Thymus (tissue), 11 donors: ENCODE measurements at regions not wholly inside any gene's neighbourhood (a gene's known extent, or its start where the extent isn't known, plus 50 kb on each side); places are given as distances from the start of the nearest gene placed in this dataset.
"Not testable (repeated sequence)": the region's sequence is repeated elsewhere in the genome, so short reads cannot be mapped to it uniquely, and the experiment has no call there.

Experiments
- DNase-seq, 9 donors: peaks; one replicate each; pipeline ENCODE4 v3.0.0-alpha.2; 2013; ENCODE audit warnings: low spot score in 9 of 9, low read depth in 6 of 9, missing footprints in 1 of 9
- H3K27ac ChIP-seq, 2 donors: one replicate each; pipeline ENCODE4 v1.5.1; 2013; ENCODE audit warnings: control low read depth in 1 of 2, low read depth in 1 of 2, low read length in 1 of 2, mild to moderate bottlenecking in 1 of 2, moderate library complexity in 1 of 2
- H3K27me3 ChIP-seq, 2 donors: one replicate each; pipeline ENCODE4 v1.5.1; 2013; ENCODE audit warnings: low read length in 1 of 2; ENCODE audit not compliant: control insufficient read depth in 2 of 2, insufficient read depth in 1 of 2
- H3K36me3 ChIP-seq, 2 donors: one replicate each; pipeline ENCODE4 v1.5.1; 2013; ENCODE audit warnings: low read length in 1 of 2, mild to moderate bottlenecking in 1 of 2, moderate library complexity in 1 of 2; ENCODE audit not compliant: control insufficient read depth in 2 of 2, insufficient read depth in 2 of 2
- H3K4me1 ChIP-seq, 2 donors: one replicate each; pipeline ENCODE4 v1.5.1; 2013; ENCODE audit warnings: low read length in 2 of 2; ENCODE audit not compliant: control insufficient read depth in 2 of 2, insufficient read depth in 2 of 2
- H3K4me3 ChIP-seq, 2 donors: one replicate each; pipeline ENCODE4 v1.5.1; 2013; ENCODE audit warnings: low read length in 2 of 2, control low read depth in 1 of 2, mild to moderate bottlenecking in 1 of 2
- H3K9me3 ChIP-seq, 2 donors: one replicate each; pipeline ENCODE4 v1.5.1; 2013; ENCODE audit warnings: low read length in 1 of 2, mild to moderate bottlenecking in 1 of 2; ENCODE audit not compliant: control insufficient read depth in 2 of 2, insufficient read depth in 1 of 2
- WGBS: extraction: QIAGEN DNeasy Blood & Tissue Kit; methylation state at CpG from one replicate; pipeline ENCODE4 v1.1.7; 2013; 5-methylcytosine and 5-hydroxymethylcytosine counted together
- donor health status: healthy.

GRCh38 chr13:109702030-109702597, 84.3 kb downstream of the IRS2 start:
- not testable (repeated sequence) for DNase-seq, H3K27me3 ChIP-seq, H3K27ac ChIP-seq, H3K9me3 ChIP-seq, H3K36me3 ChIP-seq, H3K4me3 ChIP-seq
- H3K4me1 ChIP-seq, result peaks cover 0 to 21% of the 10 kb centered on the region in 2 donors
- 98% methylated on average over 9 of the region's 9 CpGs for WGBS

DNA sequence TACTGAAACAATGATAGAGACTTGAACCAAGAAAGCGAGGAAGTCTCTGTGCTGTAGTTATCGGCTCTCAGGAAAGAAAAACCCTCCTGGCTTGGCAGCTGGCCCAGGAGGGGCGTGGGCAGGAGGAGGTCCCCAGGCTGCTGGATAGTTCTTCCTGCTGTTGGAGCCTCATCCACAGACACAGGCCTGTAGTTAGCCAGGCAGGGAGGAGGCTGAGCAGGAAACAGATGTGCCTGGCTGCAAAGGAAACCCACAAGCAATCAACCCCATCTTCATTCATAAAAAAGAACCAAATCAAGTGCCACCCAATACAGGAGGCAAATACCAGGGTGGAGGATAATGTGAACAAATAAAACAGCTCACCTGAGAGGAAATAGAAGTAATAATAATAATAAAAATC, 86.2 kb downstream of the IRS2 start:
- no peak overlapping the region for H3K4me3 ChIP-seq

DNA sequence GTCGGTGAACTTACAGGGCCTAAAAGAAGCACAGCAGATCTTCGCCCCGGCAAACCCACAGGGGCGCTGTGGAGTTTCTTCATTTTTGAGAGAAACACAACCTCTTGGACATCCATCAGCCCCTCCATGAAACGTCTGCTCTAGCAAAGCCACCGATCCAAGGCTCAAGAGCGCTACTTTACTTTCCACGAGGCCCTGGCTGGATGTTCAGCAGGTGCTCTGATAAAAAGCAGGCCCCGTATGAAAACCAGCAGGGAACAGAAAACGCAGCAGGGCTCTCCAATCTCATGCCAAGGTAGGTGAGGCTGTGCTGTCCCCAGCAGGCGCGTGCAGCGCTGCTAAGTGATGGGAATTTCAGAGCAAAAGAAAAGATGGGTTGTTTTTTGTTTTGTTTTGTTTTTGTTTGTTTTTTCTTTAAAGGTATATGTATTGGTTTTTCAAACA, 86.7 kb downstream of the IRS2 start:
- 87% methylated on average over 13 of the region's 13 CpGs for WGBS
- H3K9me3 ChIP-seq, result no peaks in the 10 kb centered on the region
- no peak overlapping the region for H3K4me3 ChIP-seq
- H3K36me3 ChIP-seq, result no peaks in the 10 kb centered on the region
- H3K27ac ChIP-seq, result no peak overlapping the region
- no peaks in the 10 kb centered on the region for H3K27me3 ChIP-seq
- DNase-seq, result no peak
- peaks cover 0 to 4% of the 10 kb centered on the region in 2 donors for H3K4me1 ChIP-seq

More for the DNA sequence above, 86.2 kb downstream of the IRS2 start:
- Histone ChIP-seq H3K36me3 (no peaks in the 10 kb centered on the region), H3K27me3 (no peaks in the 10 kb centered on the region), H3K9me3 (no peaks in the 10 kb centered on the region), H3K27ac (no peak overlapping the region), H3K4me1 (peaks cover 0 to 6% of the 10 kb centered on the region in 2 donors)
- peak in 4 of 9 donors; percentile 10 to 56 (median 20) for DNase-seq
- WGBS, result 2% methylated on average over 3 of the region's 3 CpGs

- no peaks in the 10 kb centered on the region for H3K36me3 ChIP-seq
- WGBS, result 13% methylated on average over 1 of the region's 1 CpG
- H3K4me1 ChIP-seq, result peaks cover 0 to 4% of the 10 kb centered on the region in 2 donors
- no peak for DNase-seq
- H3K27me3 ChIP-seq, result no peaks in the 10 kb centered on the region
- H3K9me3 ChIP-seq, result no peaks in the 10 kb centered on the region
- H3K27ac ChIP-seq, result no peak overlapping the region
- no peak overlapping the region for H3K4me3 ChIP-seq
These were observed 87.6 kb downstream of the IRS2 start for GRCh38 chr13:109698779-109699178.

GRCh38 chr13:109697936-109698335, 88.4 kb downstream of the IRS2 start:
- WGBS, result 96% methylated on average over 10 of the region's 10 CpGs
- no peak overlapping the region for H3K27ac ChIP-seq
- H3K4me1 ChIP-seq, result peaks cover 0 to 4% of the 10 kb centered on the region in 2 donors
- H3K36me3 ChIP-seq, result no peaks in the 10 kb centered on the region
- H3K9me3 ChIP-seq, result no peaks in the 10 kb centered on the region
- no peaks in the 10 kb centered on the region for H3K27me3 ChIP-seq
- no peak for DNase-seq
- H3K4me3 ChIP-seq, result no peak overlapping the region

- WGBS, result 99% methylated on average over 6 of the region's 6 CpGs
These were observed 90.8 kb downstream of the IRS2 start for GRCh38 chr13:109695402-109696190.

DNA sequence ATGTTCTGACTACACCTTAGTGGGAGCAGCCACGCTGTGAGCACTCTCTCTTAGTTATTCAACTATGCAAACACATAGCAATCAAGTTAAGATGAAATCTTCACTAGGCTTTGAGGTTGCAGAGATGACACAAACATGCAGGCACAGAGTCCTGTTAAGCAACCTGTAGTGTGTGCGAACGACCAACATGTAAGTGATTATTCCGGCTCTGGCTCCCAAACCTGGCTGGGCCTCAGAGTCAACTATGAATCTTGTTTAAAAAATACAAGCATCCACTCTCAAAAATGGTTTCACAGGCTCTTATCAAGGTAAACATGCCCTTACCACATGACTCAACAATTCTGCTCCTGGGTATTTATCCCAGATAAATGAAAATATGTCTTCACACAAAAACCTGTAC, 91.4 kb downstream of the IRS2 start:
- DNase-seq, result peak in 2 of 9 donors; percentile 18 to 32
- 99% methylated on average over 4 of the region's 4 CpGs for WGBS
- Histone ChIP-seq H3K9me3 (no peaks in the 10 kb centered on the region), H3K4me1 (peaks cover 0 to under 1% of the 10 kb centered on the region in 2 donors), H3K27ac (no peak overlapping the region), H3K36me3 (no peaks in the 10 kb centered on the region), H3K4me3 (no peak overlapping the region), H3K27me3 (no peaks in the 10 kb centered on the region)

More at GRCh38 chr13:109695402-109696190, 90.8 kb downstream of the IRS2 start:
- Histone ChIP-seq H3K27ac (no peak overlapping the region), H3K4me1 (peaks cover 0 to 4% of the 10 kb centered on the region in 2 donors), H3K36me3 (no peaks in the 10 kb centered on the region), H3K27me3 (no peaks in the 10 kb centered on the region), H3K9me3 (no peaks in the 10 kb centered on the region), H3K4me3 (no peak overlapping the region)
- DNase-seq, result no peak

DNA sequence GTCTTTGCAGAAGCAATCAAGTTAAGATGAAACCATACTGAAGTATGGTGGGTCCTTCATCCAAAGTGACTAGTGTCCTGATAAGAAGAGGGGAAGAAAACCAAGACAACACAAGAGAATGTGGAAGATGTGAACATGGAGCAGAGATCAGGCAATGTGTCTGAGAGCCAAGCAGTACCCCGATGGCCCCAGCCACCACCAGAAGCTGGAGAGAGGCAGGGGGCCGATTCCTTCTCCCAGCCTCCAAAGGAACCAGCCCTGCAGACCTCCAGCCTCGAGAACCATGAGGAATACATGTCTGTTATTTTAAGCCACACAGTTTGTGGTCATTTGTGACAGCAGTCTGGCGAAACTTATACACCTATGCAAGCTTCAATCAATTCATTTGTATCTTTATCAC, 93.2 kb downstream of the IRS2 start:
- H3K4me1 ChIP-seq, result no peaks in the 10 kb centered on the region
- DNase-seq, result no peak
- 96% methylated on average over 4 of the region's 4 CpGs for WGBS
- H3K36me3 ChIP-seq, result no peaks in the 10 kb centered on the region
- H3K27me3 ChIP-seq, result no peaks in the 10 kb centered on the region
- H3K4me3 ChIP-seq, result no peak overlapping the region
- H3K9me3 ChIP-seq, result no peaks in the 10 kb centered on the region
- no peak overlapping the region for H3K27ac ChIP-seq

- 91% methylated on average over 1 of the region's 1 CpG for WGBS
- Histone ChIP-seq H3K4me3 (no peak overlapping the region), H3K4me1 (no peaks in the 10 kb centered on the region), H3K27ac (no peak overlapping the region), H3K9me3 (no peaks in the 10 kb centered on the region), H3K36me3 (no peaks in the 10 kb centered on the region), H3K27me3 (no peaks in the 10 kb centered on the region)
- DNase-seq, result no peak
These were observed 94.7 kb downstream of the IRS2 start for GRCh38 chr13:109691689-109692088.
